ENCODE measurements at regions not wholly inside any gene's neighbourhood (a gene's known extent, or its start where the extent isn't known, plus 50 kb on each side); places are given as distances from the start of the nearest gene placed in this dataset.

DNA sequence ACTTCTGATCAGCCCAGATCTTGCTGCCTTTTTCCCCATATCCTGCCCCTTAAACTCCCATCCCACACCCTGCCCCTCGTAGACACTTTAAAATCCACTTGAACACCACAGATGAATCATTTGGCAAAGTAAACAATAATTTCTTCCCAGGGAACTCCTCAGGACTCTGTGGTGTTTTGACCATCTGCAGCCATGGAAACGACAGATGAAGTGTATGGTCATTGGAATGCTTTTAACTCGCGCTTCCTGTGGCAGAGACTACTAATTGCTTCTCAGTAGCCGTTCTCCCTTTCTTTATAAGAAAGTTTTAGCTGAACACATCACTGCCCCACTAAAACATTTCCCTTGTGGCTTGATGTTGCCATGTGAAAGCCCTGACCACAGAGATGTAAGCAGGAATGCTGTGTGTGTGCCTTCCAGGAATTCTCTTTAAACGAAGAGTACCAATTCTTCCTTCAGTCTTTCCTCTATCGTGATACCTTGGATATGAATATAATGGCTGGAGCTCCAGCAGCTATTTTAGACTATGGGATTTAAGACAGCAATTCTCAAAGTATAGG is 92.7 kb upstream of the PARD3B start:
- H3K4me1 ChIP-seq (ENCODE audit: control insufficient read depth, extremely low read depth, insufficient read depth, low read length): peaks cover 11% of the 10 kb centered on the region
- peak overlapping the region; percentile 49 for H3K4me2 ChIP-seq (ENCODE audit: extremely low read depth, insufficient read depth, low read length)
- no peak overlapping the region for H2AFZ ChIP-seq (ENCODE audit: low read length)
- H3K27ac ChIP-seq (ENCODE audit: insufficient read depth, low read length): peak overlapping the region; percentile 81
- TF ChIP-seq, protein P1, sequence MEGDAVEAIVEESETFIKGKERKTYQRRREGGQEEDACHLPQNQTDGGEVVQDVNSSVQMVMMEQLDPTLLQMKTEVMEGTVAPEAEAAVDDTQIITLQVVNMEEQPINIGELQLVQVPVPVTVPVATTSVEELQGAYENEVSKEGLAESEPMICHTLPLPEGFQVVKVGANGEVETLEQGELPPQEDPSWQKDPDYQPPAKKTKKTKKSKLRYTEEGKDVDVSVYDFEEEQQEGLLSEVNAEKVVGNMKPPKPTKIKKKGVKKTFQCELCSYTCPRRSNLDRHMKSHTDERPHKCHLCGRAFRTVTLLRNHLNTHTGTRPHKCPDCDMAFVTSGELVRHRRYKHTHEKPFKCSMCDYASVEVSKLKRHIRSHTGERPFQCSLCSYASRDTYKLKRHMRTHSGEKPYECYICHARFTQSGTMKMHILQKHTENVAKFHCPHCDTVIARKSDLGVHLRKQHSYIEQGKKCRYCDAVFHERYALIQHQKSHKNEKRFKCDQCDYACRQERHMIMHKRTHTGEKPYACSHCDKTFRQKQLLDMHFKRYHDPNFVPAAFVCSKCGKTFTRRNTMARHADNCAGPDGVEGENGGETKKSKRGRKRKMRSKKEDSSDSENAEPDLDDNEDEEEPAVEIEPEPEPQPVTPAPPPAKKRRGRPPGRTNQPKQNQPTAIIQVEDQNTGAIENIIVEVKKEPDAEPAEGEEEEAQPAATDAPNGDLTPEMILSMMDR (conservative IDR thresholded peaks at IDR 0.05 in 1 of 2, IDR thresholded peaks at IDR 0.05 in 1 of 2; ENCODE audit: low read depth in 1 of 2, low read length in 2 of 2): peak in 1 of 2 donors; percentile 7
- TF ChIP-seq EZH2 (IDR thresholded peaks at IDR 0.05; ENCODE audit: low read length, missing control alignments): no peak
- no peaks in the 10 kb centered on the region for H3K36me3 ChIP-seq (ENCODE audit: control insufficient read depth, insufficient read depth, low read length)
- no peaks in the 10 kb centered on the region for H3K79me2 ChIP-seq (ENCODE audit: control insufficient read depth, insufficient read depth, low read length)
- peak overlapping the region; percentile 40 for H3K9ac ChIP-seq (ENCODE audit: insufficient read depth, low read length)
- DNase-seq (ENCODE audit: low read depth in 2 of 2): peak; percentile 96 to 99
- H3K4me3 ChIP-seq (replicated peaks in 1 of 4; ENCODE audit: control extremely low read depth in 1 of 4, insufficient read depth in 1 of 4, low read depth in 3 of 4, low read length in 4 of 4): peak overlapping the region in 2 of 4 experiments; percentile 1 to 8
- H3K27me3 ChIP-seq (ENCODE audit: control insufficient read depth, insufficient read depth, low read length): no peaks in the 10 kb centered on the region
- H4K20me1 ChIP-seq (ENCODE audit: control insufficient read depth, extremely low read depth, insufficient read depth, low read length): no peaks in the 10 kb centered on the region
- H3K9me3 ChIP-seq (ENCODE audit: control insufficient read depth, insufficient read depth, low read depth, low read length): no peaks in the 10 kb centered on the region

GRCh38 chr2:204453730-204454167 is 91.5 kb upstream of the PARD3B start:
- no peak for TF ChIP-seq EZH2 (IDR thresholded peaks at IDR 0.05; ENCODE audit: low read length, missing control alignments)
- Histone ChIP-seq H4K20me1 (ENCODE audit: control insufficient read depth, extremely low read depth, insufficient read depth, low read length) (no peaks in the 10 kb centered on the region), H3K9ac (ENCODE audit: insufficient read depth, low read length) (peak overlapping the region; percentile 33), H2AFZ (ENCODE audit: low read length) (peak overlapping the region; percentile 75), H3K4me2 (ENCODE audit: extremely low read depth, insufficient read depth, low read length) (peak overlapping the region; percentile 38), H3K36me3 (ENCODE audit: control insufficient read depth, insufficient read depth, low read length) (no peaks in the 10 kb centered on the region), H3K79me2 (ENCODE audit: control insufficient read depth, insufficient read depth, low read length) (no peaks in the 10 kb centered on the region), H3K4me1 (ENCODE audit: control insufficient read depth, extremely low read depth, insufficient read depth, low read length) (peaks cover 11% of the 10 kb centered on the region), H3K4me3 (replicated peaks in 1 of 4; ENCODE audit: control extremely low read depth in 1 of 4, insufficient read depth in 1 of 4, low read depth in 3 of 4, low read length in 4 of 4) (no peak overlapping the region), H3K9me3 (ENCODE audit: control insufficient read depth, insufficient read depth, low read depth, low read length) (no peaks in the 10 kb centered on the region), H3K27ac (ENCODE audit: insufficient read depth, low read length) (peak overlapping the region; percentile 81), H3K27me3 (ENCODE audit: control insufficient read depth, insufficient read depth, low read length) (no peaks in the 10 kb centered on the region)
- peak; percentile 7 to 45 for DNase-seq (ENCODE audit: low read depth in 2 of 2)

DNA sequence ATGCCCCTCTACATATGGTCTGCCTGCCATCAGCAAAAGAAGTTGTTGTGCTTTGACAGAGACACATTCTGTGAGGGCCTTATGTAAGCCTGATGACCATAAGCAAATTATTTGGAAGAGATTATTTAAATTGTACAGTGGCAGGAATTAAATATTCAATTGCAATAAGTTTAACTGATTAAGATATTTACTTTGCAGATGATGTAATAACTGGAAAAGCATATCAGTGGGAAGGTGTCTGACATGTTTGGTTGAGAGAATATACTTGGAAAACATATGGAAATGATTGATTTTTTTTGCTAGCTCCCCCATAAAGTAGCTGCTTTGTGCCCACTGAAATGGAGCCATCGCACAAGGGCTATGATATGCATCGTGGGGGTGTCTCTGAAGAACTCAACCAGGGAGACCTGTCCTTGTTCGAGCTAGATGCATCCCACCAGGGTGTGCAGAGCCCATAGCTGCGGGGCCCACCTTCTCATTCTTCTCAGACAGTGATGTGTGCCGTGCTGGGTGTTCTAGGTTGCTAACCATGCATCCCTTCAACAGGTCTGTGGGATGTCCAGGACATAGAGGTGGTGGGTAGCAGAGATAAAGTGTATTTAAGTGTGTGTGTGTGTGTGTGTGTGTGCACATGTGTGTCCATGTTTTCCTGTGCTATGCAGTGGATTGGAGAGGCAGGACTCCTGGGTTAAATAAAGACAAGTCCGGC is 90.4 kb upstream of the PARD3B start:
- no peak overlapping the region for H3K9ac ChIP-seq (ENCODE audit: insufficient read depth, low read length)
- TF ChIP-seq, protein P1 (conservative IDR thresholded peaks at IDR 0.05 in 1 of 2, IDR thresholded peaks at IDR 0.05 in 1 of 2; ENCODE audit: low read depth in 1 of 2, low read length in 2 of 2): no peak
- no peak for TF ChIP-seq EZH2 (IDR thresholded peaks at IDR 0.05; ENCODE audit: low read length, missing control alignments)
- no peak overlapping the region for H2AFZ ChIP-seq (ENCODE audit: low read length)

More for the DNA sequence above, 90.4 kb upstream of the PARD3B start:
- Histone ChIP-seq H3K4me1 (ENCODE audit: control insufficient read depth, extremely low read depth, insufficient read depth, low read length) (peaks cover 11% of the 10 kb centered on the region), H3K4me2 (ENCODE audit: extremely low read depth, insufficient read depth, low read length) (no peak overlapping the region), H3K36me3 (ENCODE audit: control insufficient read depth, insufficient read depth, low read length) (no peaks in the 10 kb centered on the region), H3K27ac (ENCODE audit: insufficient read depth, low read length) (no peak overlapping the region), H3K27me3 (ENCODE audit: control insufficient read depth, insufficient read depth, low read length) (no peaks in the 10 kb centered on the region), H4K20me1 (ENCODE audit: control insufficient read depth, extremely low read depth, insufficient read depth, low read length) (no peaks in the 10 kb centered on the region), H3K4me3 (replicated peaks in 1 of 4; ENCODE audit: control extremely low read depth in 1 of 4, insufficient read depth in 1 of 4, low read depth in 3 of 4, low read length in 4 of 4) (no peak overlapping the region), H3K79me2 (ENCODE audit: control insufficient read depth, insufficient read depth, low read length) (no peaks in the 10 kb centered on the region), H3K9me3 (ENCODE audit: control insufficient read depth, insufficient read depth, low read depth, low read length) (no peaks in the 10 kb centered on the region)
- DNase-seq (ENCODE audit: low read depth in 2 of 2): no peak
